LNCAP (cell line): ENCODE measurements at regions not wholly inside any gene's neighbourhood (a gene's known extent, or its start where the extent isn't known, plus 50 kb on each side); places are given as distances from the start of the nearest gene placed in this dataset.

Source experiments
- CTCF ChIP-seq: fragments of 450-650 bp; IDR thresholded peaks from 2 replicates; pipeline ENCODE4 v1.5.1; 2017; ENCODE audit warnings: mild to moderate bottlenecking

- no peak for TF ChIP-seq CTCF
Observed at GRCh38 chr10:24113901-24114300, 95.0 kb upstream of the KIAA1217 start.

GRCh38 chr10:24114556-24114955, 94.4 kb upstream of the KIAA1217 start:
- no peak for TF ChIP-seq CTCF

- no peak for TF ChIP-seq CTCF
Observed at GRCh38 chr10:24115403-24115802, 93.5 kb upstream of the KIAA1217 start.

GRCh38 chr10:24118246-24118645, 90.7 kb upstream of the KIAA1217 start:
- no peak for TF ChIP-seq CTCF

GRCh38 chr10:24119896-24120295, 89.0 kb upstream of the KIAA1217 start:
- TF ChIP-seq CTCF, result no peak

- TF ChIP-seq CTCF, result no peak
Observed at GRCh38 chr10:24120646-24121045, 88.3 kb upstream of the KIAA1217 start.

- TF ChIP-seq CTCF, result no peak
Observed at GRCh38 chr10:24127516-24127915, 81.4 kb upstream of the KIAA1217 start.

- TF ChIP-seq CTCF, result no peak
Observed at GRCh38 chr10:24128066-24128730, 80.7 kb upstream of the KIAA1217 start.
